PFSK-1 (cell line): ENCODE measurements at regions not wholly inside any gene's neighbourhood (a gene's known extent, or its start where the extent isn't known, plus 50 kb on each side); places are given as distances from the start of the nearest gene placed in this dataset.

ENCODE experiments used
- FOXP2 ChIP-seq: optimal IDR thresholded peaks from 2 replicates; pipeline ENCODE3; 2011; ENCODE audit warnings: borderline replicate concordance, control low read depth, inconsistent platforms; ENCODE audit not compliant: insufficient read depth; ENCODE audit errors: extremely low read length, extremely low read depth
- POLR2AphosphoS5 ChIP-seq: IDR thresholded peaks from 2 replicates; pipeline ENCODE4 v1.6.1; 2012; ENCODE audit warnings: low read depth, mild to moderate bottlenecking, control low read depth, low read length, moderate library complexity
- SIN3A ChIP-seq: IDR thresholded peaks from 2 replicates; pipeline ENCODE4 v1.6.1; 2012; ENCODE audit warnings: mild to moderate bottlenecking, low read length, moderate library complexity, borderline replicate concordance; ENCODE audit not compliant: insufficient read depth
- TAF1 ChIP-seq: IDR thresholded peaks from 2 replicates; pipeline ENCODE4 v1.6.1; 2012; ENCODE audit warnings: low read length, control low read depth, borderline replicate concordance; ENCODE audit not compliant: insufficient read depth
- TF ChIP-seq, protein P1 (sequence below), 2 experiments: IDR thresholded peaks; 2 replicates each; pipeline versions ENCODE4 v1.6.1 to v1.8.0; 2011 to 2012; ENCODE audit warnings: low read depth in 2 of 2, low read length in 2 of 2, control low read depth in 1 of 2, inconsistent platforms in 1 of 2, mild to moderate bottlenecking in 1 of 2, moderate library complexity in 1 of 2; ENCODE audit not compliant: insufficient read depth in 1 of 2

GRCh38 chr10:123509338-123509737 lies 156.8 kb upstream of the GPR26 start:
- no peak for TF ChIP-seq TAF1

GRCh38 chr10:123512901-123513775 lies 153.0 kb upstream of the GPR26 start:
- no peak for TF ChIP-seq POLR2AphosphoS5
- TF ChIP-seq TAF1, result no peak
- TF ChIP-seq SIN3A, result no peak
- no peak for TF ChIP-seq FOXP2
- TF ChIP-seq, protein P1, sequence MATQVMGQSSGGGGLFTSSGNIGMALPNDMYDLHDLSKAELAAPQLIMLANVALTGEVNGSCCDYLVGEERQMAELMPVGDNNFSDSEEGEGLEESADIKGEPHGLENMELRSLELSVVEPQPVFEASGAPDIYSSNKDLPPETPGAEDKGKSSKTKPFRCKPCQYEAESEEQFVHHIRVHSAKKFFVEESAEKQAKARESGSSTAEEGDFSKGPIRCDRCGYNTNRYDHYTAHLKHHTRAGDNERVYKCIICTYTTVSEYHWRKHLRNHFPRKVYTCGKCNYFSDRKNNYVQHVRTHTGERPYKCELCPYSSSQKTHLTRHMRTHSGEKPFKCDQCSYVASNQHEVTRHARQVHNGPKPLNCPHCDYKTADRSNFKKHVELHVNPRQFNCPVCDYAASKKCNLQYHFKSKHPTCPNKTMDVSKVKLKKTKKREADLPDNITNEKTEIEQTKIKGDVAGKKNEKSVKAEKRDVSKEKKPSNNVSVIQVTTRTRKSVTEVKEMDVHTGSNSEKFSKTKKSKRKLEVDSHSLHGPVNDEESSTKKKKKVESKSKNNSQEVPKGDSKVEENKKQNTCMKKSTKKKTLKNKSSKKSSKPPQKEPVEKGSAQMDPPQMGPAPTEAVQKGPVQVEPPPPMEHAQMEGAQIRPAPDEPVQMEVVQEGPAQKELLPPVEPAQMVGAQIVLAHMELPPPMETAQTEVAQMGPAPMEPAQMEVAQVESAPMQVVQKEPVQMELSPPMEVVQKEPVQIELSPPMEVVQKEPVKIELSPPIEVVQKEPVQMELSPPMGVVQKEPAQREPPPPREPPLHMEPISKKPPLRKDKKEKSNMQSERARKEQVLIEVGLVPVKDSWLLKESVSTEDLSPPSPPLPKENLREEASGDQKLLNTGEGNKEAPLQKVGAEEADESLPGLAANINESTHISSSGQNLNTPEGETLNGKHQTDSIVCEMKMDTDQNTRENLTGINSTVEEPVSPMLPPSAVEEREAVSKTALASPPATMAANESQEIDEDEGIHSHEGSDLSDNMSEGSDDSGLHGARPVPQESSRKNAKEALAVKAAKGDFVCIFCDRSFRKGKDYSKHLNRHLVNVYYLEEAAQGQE (IDR thresholded peaks at IDR 0.05; ENCODE audit: insufficient read depth in 1 of 2, low read depth in 2 of 2, low read length in 2 of 2), result no peak

DNA sequence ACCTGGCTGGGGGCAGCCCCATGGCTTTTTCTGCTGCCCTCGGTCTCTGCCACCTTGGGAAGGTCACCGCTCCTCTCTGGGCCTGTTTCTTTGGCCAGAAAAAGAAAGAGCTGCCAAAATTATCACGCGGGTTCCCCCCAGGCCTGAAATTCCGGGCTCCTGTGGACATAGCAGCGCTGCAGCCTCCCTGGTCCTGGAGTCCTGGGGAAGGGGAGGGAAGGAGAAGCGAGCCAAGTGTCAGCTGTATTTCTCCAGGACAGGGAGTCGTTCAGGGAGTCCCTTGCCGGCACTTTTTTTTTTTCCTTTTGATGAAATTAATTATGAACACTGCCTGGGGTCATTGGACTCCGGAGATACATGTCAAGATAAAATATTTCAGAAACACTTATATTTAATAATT lies 152.3 kb upstream of the GPR26 start:
- TF ChIP-seq, protein P1 (IDR thresholded peaks at IDR 0.05; ENCODE audit: insufficient read depth in 1 of 2, low read depth in 2 of 2, low read length in 2 of 2), result no peak

DNA sequence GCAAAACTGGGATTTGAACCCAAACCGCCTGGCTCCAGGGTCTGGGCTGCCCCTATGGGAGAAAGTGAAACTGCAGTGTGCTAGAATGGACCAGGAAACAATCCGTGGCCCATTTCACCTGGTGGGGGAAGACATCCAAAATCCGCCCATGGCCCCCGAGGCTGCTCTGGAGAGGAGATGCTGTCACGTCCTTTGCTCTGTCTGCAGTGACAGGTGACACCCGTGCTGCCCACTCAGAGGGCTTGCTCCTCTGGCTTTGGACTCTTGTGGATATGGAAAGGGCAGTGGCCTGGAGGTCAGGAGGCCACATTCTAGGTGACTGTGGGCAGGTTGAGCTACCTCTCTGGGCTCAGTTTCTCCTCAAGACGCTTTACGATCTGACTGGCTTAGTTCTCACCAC lies 151.2 kb upstream of the GPR26 start:
- TF ChIP-seq POLR2AphosphoS5, result no peak
- TF ChIP-seq FOXP2, result no peak
- TF ChIP-seq SIN3A, result no peak
- no peak for TF ChIP-seq TAF1
- TF ChIP-seq, protein P1 (IDR thresholded peaks at IDR 0.05; ENCODE audit: insufficient read depth in 1 of 2, low read depth in 2 of 2, low read length in 2 of 2), result no peak

- TF ChIP-seq, protein P1 (IDR thresholded peaks at IDR 0.05; ENCODE audit: insufficient read depth in 1 of 2, low read depth in 2 of 2, low read length in 2 of 2), result no peak
- no peak for TF ChIP-seq TAF1
- TF ChIP-seq SIN3A, result no peak
- TF ChIP-seq POLR2AphosphoS5, result no peak
- TF ChIP-seq FOXP2, result no peak
Measured at GRCh38 chr10:123515661-123516060, 150.5 kb upstream of the GPR26 start.
